Activated naive CD4-positive, alpha-beta T cell treated with anti-CD3 and anti-CD28 coated beads, Interleukin-2, amount 50 U/mL, for 16 hours (primary cell): ENCODE measurements at regions not wholly inside any gene's neighbourhood (a gene's known extent, or its start where the extent isn't known, plus 50 kb on each side); places are given as distances from the start of the nearest gene placed in this dataset.
A peak's percentile ranks its signal among the peaks of the same experiment; 100 is the strongest.
"Not testable (repeated sequence)": the region's sequence is repeated elsewhere in the genome, so short reads cannot be mapped to it uniquely, and the experiment has no call there.

Experiments
- DNase-seq: peaks from one replicate; pipeline ENCODE4 v3.0.0-alpha.2; 2020

GRCh38 chrX:109155161-109155560 is 326.7 kb downstream of the GUCY2F start:
- DNase-seq, result no peak

GRCh38 chrX:109144173-109144572 is 337.7 kb downstream of the GUCY2F start:
- DNase-seq, result not testable (repeated sequence)

GRCh38 chrX:109140463-109140862 is 341.4 kb downstream of the GUCY2F start:
- DNase-seq, result no peak

- no peak for DNase-seq
Measured at GRCh38 chrX:109134777-109135176, 347.1 kb downstream of the GUCY2F start.

- DNase-seq, result no peak
Measured at GRCh38 chrX:109125304-109125703, 356.6 kb downstream of the GUCY2F start.

GRCh38 chrX:109089359-109089758 is 353.0 kb upstream of the IRS4 start:
- no peak for DNase-seq

GRCh38 chrX:109077788-109078187 is 341.4 kb upstream of the IRS4 start:
- DNase-seq, result no peak

GRCh38 chrX:109054181-109054581 is 317.8 kb upstream of the IRS4 start:
- peak; percentile 13 for DNase-seq

- no peak for DNase-seq
Measured at GRCh38 chrX:109049903-109050302, 313.5 kb upstream of the IRS4 start.

- no peak for DNase-seq
Measured at GRCh38 chrX:109049416-109049815, 313.1 kb upstream of the IRS4 start.

- DNase-seq, result no peak
Measured at GRCh38 chrX:109040057-109040456, 303.7 kb upstream of the IRS4 start.

- no peak for DNase-seq
Measured at GRCh38 chrX:109036624-109037023, 300.3 kb upstream of the IRS4 start.

GRCh38 chrX:108993909-108994308 is 257.5 kb upstream of the IRS4 start:
- DNase-seq, result no peak

- not testable (repeated sequence) for DNase-seq
Measured at GRCh38 chrX:108972899-108973298, 236.5 kb upstream of the IRS4 start.

- no peak for DNase-seq
Measured at GRCh38 chrX:108947205-108947604, 210.8 kb upstream of the IRS4 start.

GRCh38 chrX:108946531-108946930 is 210.2 kb upstream of the IRS4 start:
- DNase-seq, result no peak

- DNase-seq, result no peak
Measured at GRCh38 chrX:108945883-108946523, 209.6 kb upstream of the IRS4 start.

- DNase-seq, result no peak
Measured at GRCh38 chrX:108914791-108915190, 178.4 kb upstream of the IRS4 start.

- not testable (repeated sequence) for DNase-seq
Measured at GRCh38 chrX:108903831-108904230, 167.5 kb upstream of the IRS4 start.

- DNase-seq, result no peak
Measured at GRCh38 chrX:108900333-108900732, 164.0 kb upstream of the IRS4 start.

- DNase-seq, result not testable (repeated sequence)
Measured at GRCh38 chrX:108896349-108896748, 160.0 kb upstream of the IRS4 start.

- DNase-seq, result no peak
Measured at GRCh38 chrX:108892501-108892900, 156.1 kb upstream of the IRS4 start.

GRCh38 chrX:108875548-108875947 is 139.2 kb upstream of the IRS4 start:
- DNase-seq, result no peak

- DNase-seq, result not testable (repeated sequence)
Measured at GRCh38 chrX:108843039-108843438, 106.7 kb upstream of the IRS4 start.

GRCh38 chrX:108833993-108834392 is 97.6 kb upstream of the IRS4 start:
- no peak for DNase-seq
